ENCODE measurements at regions not wholly inside any gene's neighbourhood (a gene's known extent, or its start where the extent isn't known, plus 50 kb on each side); places are given as distances from the start of the nearest gene placed in this dataset.

- DNase-seq, result no peak
Observed at GRCh38 chr9:88326936-88327335, 61.3 kb upstream of the SPIN1 start.

- DNase-seq, result no peak
Observed at GRCh38 chr9:88326015-88326414, 62.2 kb upstream of the SPIN1 start.

- no peak for DNase-seq
Observed at GRCh38 chr9:88322906-88323566, 65.2 kb upstream of the SPIN1 start.

- DNase-seq, result no peak
Observed at GRCh38 chr9:88321764-88322163, 66.5 kb upstream of the SPIN1 start.

- no peak for DNase-seq
Observed at GRCh38 chr9:88320748-88321415, 67.4 kb upstream of the SPIN1 start.

GRCh38 chr9:88319936-88320747 lies 68.1 kb upstream of the SPIN1 start:
- DNase-seq, result no peak

- DNase-seq, result no peak
Observed at GRCh38 chr9:88313364-88314220, 74.7 kb upstream of the SPIN1 start.

- DNase-seq, result no peak
Observed at GRCh38 chr9:88312517-88313103, 75.6 kb upstream of the SPIN1 start.

- no peak for DNase-seq
Observed at GRCh38 chr9:88312045-88312444, 76.2 kb upstream of the SPIN1 start.

GRCh38 chr9:88310310-88310980 lies 77.8 kb upstream of the SPIN1 start:
- peak; percentile 56 for DNase-seq

- no peak for DNase-seq
Observed at GRCh38 chr9:88308831-88309560, 79.2 kb upstream of the SPIN1 start.

GRCh38 chr9:88307136-88307535 lies 81.1 kb upstream of the SPIN1 start:
- DNase-seq, result no peak

- DNase-seq, result peak; percentile 41
Observed at GRCh38 chr9:88303721-88304451, 84.4 kb upstream of the SPIN1 start.

- no peak for DNase-seq
Observed at GRCh38 chr9:88302579-88303324, 85.5 kb upstream of the SPIN1 start.

GRCh38 chr9:88300556-88300955 lies 87.7 kb upstream of the SPIN1 start:
- no peak for DNase-seq

- peak; percentile 64 for DNase-seq
Observed at GRCh38 chr9:88291856-88292255, 96.4 kb upstream of the SPIN1 start.

- no peak for DNase-seq
Observed at GRCh38 chr9:88291056-88291455, 97.2 kb upstream of the SPIN1 start.

GRCh38 chr9:88289532-88289931 lies 98.7 kb upstream of the SPIN1 start:
- DNase-seq, result no peak

- DNase-seq, result no peak
Observed at GRCh38 chr9:88287972-88288371, 100.3 kb upstream of the SPIN1 start.

Data from OCI-M1 (cell line).